Karpas-422 (cell line): ENCODE measurements at regions not wholly inside any gene's neighbourhood (a gene's known extent, or its start where the extent isn't known, plus 50 kb on each side); places are given as distances from the start of the nearest gene placed in this dataset.
"Not testable (repeated sequence)": the region's sequence is repeated elsewhere in the genome, so short reads cannot be mapped to it uniquely, and the experiment has no call there.

Source experiments
- DNase-seq: peaks from one replicate; pipeline ENCODE4 v3.0.0-alpha.2; 2015
- H2AFZ ChIP-seq: fragments of 200-600 bp; sonication (generic); 2 replicates; pipeline ENCODE4 v1.6.1; 2014; ENCODE audit warnings: antibody characterized with exemption, low read length, mixed read lengths
- H3K27ac ChIP-seq: fragments of 200-600 bp; sonication (generic); 2 replicates; pipeline ENCODE4 v1.5.1; 2014; ENCODE audit warnings: mild to moderate bottlenecking, low read length, moderate library complexity
- H3K27me3 ChIP-seq: fragments of 200-600 bp; sonication (generic); 2 replicates; pipeline ENCODE4 v1.6.1; 2014; ENCODE audit warnings: low read length, mixed read lengths
- H3K36me3 ChIP-seq: fragments of 200-600 bp; sonication (generic); 2 replicates; pipeline ENCODE4 v1.6.1; 2014; ENCODE audit warnings: low read length, mixed read lengths; ENCODE audit not compliant: insufficient read depth
- H3K4me1 ChIP-seq: fragments of 200-600 bp; sonication (generic); 2 replicates; pipeline ENCODE4 v1.6.1; 2014; ENCODE audit warnings: mild to moderate bottlenecking, low read length, mixed read lengths
- H3K4me2 ChIP-seq: fragments of 200-600 bp; sonication (generic); 2 replicates; pipeline ENCODE4 v1.6.1; 2014; ENCODE audit warnings: low read length, low read depth, mild to moderate bottlenecking; ENCODE audit not compliant: poor library complexity, severe bottlenecking
- H3K4me3 ChIP-seq: fragments of 200-600 bp; sonication (generic); 2 replicates; pipeline ENCODE4 v1.5.1; 2014; ENCODE audit warnings: mild to moderate bottlenecking, antibody characterized with exemption, low read length, mixed read lengths
- H3K79me2 ChIP-seq: fragments of 200-600 bp; sonication (generic); 2 replicates; pipeline ENCODE4 v1.6.1; 2014; ENCODE audit warnings: mild to moderate bottlenecking, low read length, mixed read lengths
- H3K9ac ChIP-seq: fragments of 200-600 bp; sonication (generic); 2 replicates; pipeline ENCODE4 v1.6.0; 2014; ENCODE audit warnings: low read length
- H3K9me2 ChIP-seq: fragments of 200-600 bp; sonication (generic), shearing (Covaris generic); replicated peaks from 2 replicates; pipeline ENCODE4 v1.6.0; 2014; ENCODE audit warnings: mild to moderate bottlenecking, low read length, moderate library complexity; ENCODE audit not compliant: insufficient read depth
- H3K9me3 ChIP-seq: fragments of 300-700, 200-600 bp; sonication (generic); 2 replicates; pipeline ENCODE4 v1.6.1; 2014; ENCODE audit warnings: low read length, mixed read lengths
- H4K20me1 ChIP-seq: fragments of 200-600 bp; sonication (generic); 2 replicates; pipeline ENCODE4 v1.6.1; 2014; ENCODE audit warnings: mild to moderate bottlenecking, antibody characterized with exemption, low read length, low read depth; ENCODE audit not compliant: insufficient read depth

DNA sequence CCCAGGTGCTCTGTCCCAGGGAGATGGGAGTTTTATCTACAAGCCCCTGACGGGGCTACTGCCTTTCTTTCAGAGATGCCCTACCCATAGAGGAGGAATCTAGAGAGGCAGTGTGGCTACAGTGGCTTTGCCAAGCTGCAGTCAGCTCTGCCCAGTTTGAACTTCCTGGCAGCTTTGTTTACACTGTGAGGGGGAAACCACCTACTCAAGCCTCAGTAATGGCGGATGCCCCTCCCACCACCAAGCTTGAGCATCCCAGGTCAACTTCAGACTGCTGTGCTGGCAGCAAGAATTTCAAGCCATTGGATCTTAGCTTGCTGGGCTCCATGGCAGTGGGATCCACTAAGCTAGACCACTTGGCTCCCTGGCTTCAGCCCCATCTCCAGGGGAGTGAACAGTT is 53.1 kb upstream of the TMEM252 start:
- H3K9ac ChIP-seq, H3K9me2 ChIP-seq, H4K20me1 ChIP-seq, H3K4me3 ChIP-seq, DNase-seq, H3K79me2 ChIP-seq, H3K27ac ChIP-seq, H3K4me1 ChIP-seq, H3K36me3 ChIP-seq, H2AFZ ChIP-seq, H3K27me3 ChIP-seq, H3K9me3 ChIP-seq, H3K4me2 ChIP-seq: not testable (repeated sequence)

DNA sequence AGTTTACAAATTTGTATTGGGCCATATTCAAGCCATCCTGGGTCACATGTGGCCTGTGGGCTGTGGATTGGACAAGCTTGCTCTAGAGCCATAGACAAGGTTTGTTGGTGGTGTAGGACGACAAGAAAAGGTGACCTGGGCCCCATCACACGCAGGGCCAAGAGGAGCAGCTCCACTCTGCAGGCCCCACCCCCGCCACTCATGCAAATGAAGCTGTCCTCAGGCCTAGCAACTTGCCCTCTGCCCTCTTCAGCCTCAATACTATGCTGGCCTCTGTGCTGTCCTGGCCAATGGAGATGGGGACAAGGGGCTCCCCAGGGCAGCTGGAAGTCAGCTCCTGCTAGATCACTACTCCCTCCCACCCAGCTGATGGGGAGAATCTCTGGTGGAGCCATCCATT is 55.2 kb upstream of the TMEM252 start:
- Histone ChIP-seq H3K9me3 (no peaks in the 10 kb centered on the region), H3K27me3 (no peaks in the 10 kb centered on the region), H4K20me1 (no peaks in the 10 kb centered on the region), H3K9me2 (no peaks in the 10 kb centered on the region), H3K4me2 (no peak overlapping the region), H3K4me3 (no peak overlapping the region), H3K36me3 (no peaks in the 10 kb centered on the region), H2AFZ (no peak overlapping the region), H3K9ac (no peak overlapping the region), H3K27ac (no peak overlapping the region), H3K4me1 (no peaks in the 10 kb centered on the region; the same call in 1 of the 2 replicates), H3K79me2 (no peaks in the 10 kb centered on the region)
- no peak for DNase-seq

DNA sequence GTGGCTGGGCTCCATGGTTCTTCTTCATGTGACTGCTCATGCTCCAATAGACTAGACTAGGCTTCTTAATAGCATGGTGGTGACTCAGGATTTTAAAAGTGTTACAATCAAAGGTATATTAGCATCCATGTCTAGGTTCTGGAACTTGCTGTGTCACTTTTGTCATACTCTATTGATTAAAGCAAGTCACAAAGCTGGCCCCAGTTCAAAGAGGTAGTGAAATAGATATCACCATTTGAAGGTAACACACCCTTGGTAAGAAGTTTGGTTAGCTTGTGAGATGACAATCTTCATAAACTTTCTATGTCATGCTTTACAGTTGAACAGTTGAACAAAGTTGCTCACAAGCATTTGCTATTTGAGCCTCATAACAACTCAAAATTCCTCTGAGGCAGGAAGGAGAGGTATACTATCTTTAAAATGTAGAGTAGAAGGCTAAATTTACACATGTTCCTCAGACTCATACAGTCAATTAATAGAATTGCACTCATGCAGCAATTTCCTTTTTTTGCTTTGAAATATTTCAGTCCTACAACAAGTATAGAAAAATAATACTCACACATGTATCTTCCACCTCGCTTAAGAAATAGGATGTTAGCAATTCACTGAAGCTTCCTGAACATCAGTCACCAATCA is 56.8 kb upstream of the TMEM252 start:
- H3K27ac ChIP-seq: no peak overlapping the region

DNA sequence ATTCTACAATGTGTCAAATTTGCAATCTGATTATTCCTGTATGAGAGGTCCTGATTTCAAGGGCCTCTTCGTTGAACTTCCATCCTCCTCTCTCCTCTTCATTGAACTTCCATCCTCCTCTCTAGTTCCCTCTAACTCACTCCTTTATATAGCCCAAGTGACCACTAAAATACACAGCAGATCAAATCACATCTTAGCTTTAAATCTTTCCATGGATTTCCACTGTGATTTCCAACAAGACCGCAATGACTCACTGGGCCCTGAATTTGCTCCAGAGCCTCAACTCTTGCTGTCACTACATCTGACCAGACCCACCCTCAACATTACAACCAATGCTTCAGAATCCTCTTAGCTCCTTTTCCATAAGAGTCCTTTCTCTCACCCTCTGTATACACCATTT is 59.1 kb upstream of the TMEM252 start:
- H3K4me3 ChIP-seq: no peak overlapping the region
- no peaks in the 10 kb centered on the region for H3K36me3 ChIP-seq
- H3K27ac ChIP-seq: no peak overlapping the region
- no peaks in the 10 kb centered on the region; the same call in 1 of the 2 replicates for H3K4me1 ChIP-seq
- no peaks in the 10 kb centered on the region for H3K27me3 ChIP-seq
- no peak overlapping the region for H2AFZ ChIP-seq
- no peaks in the 10 kb centered on the region for H3K9me3 ChIP-seq
- H3K9ac ChIP-seq: no peak overlapping the region
- no peaks in the 10 kb centered on the region for H3K9me2 ChIP-seq
- H3K79me2 ChIP-seq: no peaks in the 10 kb centered on the region
- H3K4me2 ChIP-seq: no peak overlapping the region
- H4K20me1 ChIP-seq: no peaks in the 10 kb centered on the region
- DNase-seq: no peak

More for the DNA sequence above, 56.8 kb upstream of the TMEM252 start:
- H2AFZ ChIP-seq: no peak overlapping the region
- no peak overlapping the region for H3K4me3 ChIP-seq
- no peaks in the 10 kb centered on the region for H3K36me3 ChIP-seq
- no peak overlapping the region for H3K4me2 ChIP-seq
- no peaks in the 10 kb centered on the region for H3K27me3 ChIP-seq
- H4K20me1 ChIP-seq: no peaks in the 10 kb centered on the region
- H3K9ac ChIP-seq: no peak overlapping the region
- H3K4me1 ChIP-seq: no peaks in the 10 kb centered on the region; the same call in 1 of the 2 replicates
- H3K9me2 ChIP-seq: no peaks in the 10 kb centered on the region
- no peaks in the 10 kb centered on the region for H3K79me2 ChIP-seq
- DNase-seq: no peak
- H3K9me3 ChIP-seq: no peaks in the 10 kb centered on the region

DNA sequence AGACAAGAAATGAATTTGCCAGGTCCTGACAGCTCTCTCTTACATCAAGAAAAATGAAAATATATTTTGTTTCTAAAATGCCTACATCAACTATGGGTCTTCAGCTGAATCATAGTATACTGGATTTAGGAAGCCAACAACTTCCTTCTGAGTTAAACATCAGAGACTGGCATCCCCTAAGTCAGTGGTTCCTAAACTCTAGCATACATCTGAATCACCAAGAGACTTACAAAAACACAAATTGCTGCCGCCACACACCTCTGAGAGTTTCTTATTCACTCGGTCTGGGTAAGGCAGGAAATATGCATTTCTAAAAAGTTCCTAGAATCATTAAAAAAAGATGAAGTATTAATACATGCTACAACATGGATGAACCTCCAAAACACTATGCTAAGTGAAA is 60.4 kb upstream of the TMEM252 start:
- Histone ChIP-seq H3K9me3 (no peaks in the 10 kb centered on the region), H3K4me1 (no peaks in the 10 kb centered on the region; the same call in 1 of the 2 replicates), H3K36me3 (no peaks in the 10 kb centered on the region), H3K27me3 (no peaks in the 10 kb centered on the region), H3K79me2 (no peaks in the 10 kb centered on the region), H3K9me2 (no peaks in the 10 kb centered on the region), H3K27ac (no peak overlapping the region), H3K4me3 (no peak overlapping the region), H3K4me2 (no peak overlapping the region), H2AFZ (no peak overlapping the region), H3K9ac (no peak overlapping the region), H4K20me1 (no peaks in the 10 kb centered on the region)
- DNase-seq: no peak

DNA sequence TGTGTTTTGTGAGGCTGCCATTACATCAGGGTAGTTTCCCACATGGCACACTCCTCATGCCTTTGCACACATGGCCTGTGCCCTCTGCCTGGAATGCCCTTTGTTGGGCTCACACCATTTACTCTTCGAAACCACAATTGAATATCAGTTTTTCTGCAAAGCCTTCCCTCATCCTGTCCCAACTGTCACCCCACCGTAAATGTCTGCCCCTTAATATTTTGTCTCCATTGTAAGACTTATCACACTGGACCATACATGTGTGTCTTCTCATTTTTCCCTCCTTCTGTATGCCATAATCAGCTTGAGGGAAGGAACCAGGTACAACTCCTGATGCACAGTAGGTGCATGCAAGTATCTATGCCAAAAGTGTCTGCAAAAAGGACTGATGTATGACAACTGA is 62.7 kb upstream of the TMEM252 start:
- Histone ChIP-seq H3K27me3 (no peaks in the 10 kb centered on the region), H4K20me1 (no peaks in the 10 kb centered on the region), H3K79me2 (no peaks in the 10 kb centered on the region), H3K4me2 (no peak overlapping the region), H3K9ac (no peak overlapping the region), H3K9me2 (no peaks in the 10 kb centered on the region), H3K36me3 (no peaks in the 10 kb centered on the region), H3K4me3 (no peak overlapping the region), H3K27ac (no peak overlapping the region), H3K4me1 (no peaks in the 10 kb centered on the region), H2AFZ (no peak overlapping the region), H3K9me3 (no peaks in the 10 kb centered on the region)
- DNase-seq: no peak

DNA sequence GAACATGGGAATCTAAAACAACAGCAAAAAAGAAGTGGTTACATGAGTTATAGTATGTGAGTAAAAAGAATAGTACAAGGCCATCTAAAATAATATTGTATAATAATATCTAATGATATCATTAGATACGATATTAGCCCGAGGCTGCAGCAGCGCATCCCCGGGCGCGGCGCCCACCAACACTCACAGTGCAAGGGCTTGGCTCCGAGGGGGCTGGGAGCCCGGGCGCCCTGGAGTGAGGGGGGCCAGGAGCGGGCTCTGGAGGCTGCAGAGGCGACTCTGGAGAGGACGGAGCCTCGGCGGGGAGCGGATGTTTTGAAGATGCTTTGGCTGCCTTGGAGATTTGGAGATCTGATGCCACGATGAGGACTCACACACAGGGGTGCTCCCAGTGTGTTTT is 68.1 kb upstream of the TMEM252 start:
- H3K36me3 ChIP-seq: no peaks in the 10 kb centered on the region
- no peak overlapping the region for H3K4me2 ChIP-seq
- no peaks in the 10 kb centered on the region for H3K9me3 ChIP-seq
- H3K4me1 ChIP-seq: no peaks in the 10 kb centered on the region
- no peak for DNase-seq
- H4K20me1 ChIP-seq: no peaks in the 10 kb centered on the region
- no peak overlapping the region for H2AFZ ChIP-seq
- H3K4me3 ChIP-seq: no peak overlapping the region
- no peaks in the 10 kb centered on the region for H3K27me3 ChIP-seq
- H3K79me2 ChIP-seq: no peaks in the 10 kb centered on the region
- no peak overlapping the region for H3K9ac ChIP-seq
- no peaks in the 10 kb centered on the region for H3K9me2 ChIP-seq
- H3K27ac ChIP-seq: no peak overlapping the region

DNA sequence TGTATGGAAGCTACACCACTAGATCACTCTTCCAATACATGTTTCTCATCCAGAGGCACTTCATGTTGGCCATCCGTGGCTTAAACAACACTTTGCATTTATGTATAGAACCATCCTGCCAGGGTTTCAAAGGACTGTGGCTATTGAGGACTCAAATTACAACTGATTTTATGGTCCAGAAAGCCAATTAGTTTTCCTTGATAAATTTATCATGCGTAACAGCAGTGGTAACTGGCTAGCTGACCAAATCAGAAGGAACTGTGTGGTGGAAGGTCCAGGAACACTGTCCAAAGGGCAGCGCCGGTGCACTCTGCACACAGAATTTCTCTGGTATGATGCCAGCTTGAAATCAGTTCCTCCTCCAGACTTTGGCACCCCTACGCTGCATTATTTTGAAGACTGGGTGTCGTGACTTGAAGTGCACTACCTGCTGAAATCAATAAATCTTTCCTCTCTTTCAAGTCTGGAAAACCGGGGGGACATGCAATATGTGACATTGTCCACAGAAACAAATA is 69.3 kb upstream of the TMEM252 start:
- Histone ChIP-seq H3K9me3 (no peaks in the 10 kb centered on the region), H3K27ac (no peak overlapping the region), H3K9ac (no peak overlapping the region), H2AFZ (no peak overlapping the region), H3K9me2 (no peaks in the 10 kb centered on the region), H3K4me1 (no peaks in the 10 kb centered on the region), H3K27me3 (no peaks in the 10 kb centered on the region), H3K4me3 (no peak overlapping the region), H3K4me2 (no peak overlapping the region), H3K36me3 (no peaks in the 10 kb centered on the region), H4K20me1 (no peaks in the 10 kb centered on the region), H3K79me2 (no peaks in the 10 kb centered on the region)
- DNase-seq: no peak
